Upper lobe of left lung (tissue), 4 donors: ENCODE measurements at regions not wholly inside any gene's neighbourhood (a gene's known extent, or its start where the extent isn't known, plus 50 kb on each side); places are given as distances from the start of the nearest gene placed in this dataset.

Experiments
- CTCF ChIP-seq, 6 experiments: fragments of 450-650 bp in 4 of 6; fragments of 200-600 bp in 2 of 6; sonication (generic) in 2 of 6; IDR thresholded peaks; one replicate each; pipeline ENCODE4 v1.5.1; 2016 to 2019; ENCODE audit warnings: antibody characterized with exemption in 6 of 6
- EP300 ChIP-seq, 4 donors: sonication (generic); formaldehyde crosslinking; IDR thresholded peaks; one replicate each; pipeline ENCODE4 v1.5.1; 2017; ENCODE audit warnings: antibody characterized with exemption in 4 of 4, control low read depth in 2 of 4
- POLR2A ChIP-seq, 4 donors: fragments of 450-650 bp; IDR thresholded peaks; one replicate each; pipeline ENCODE4 v1.5.1; 2016 to 2017; ENCODE audit warnings: antibody characterized with exemption in 4 of 4, mild to moderate bottlenecking in 2 of 4

DNA sequence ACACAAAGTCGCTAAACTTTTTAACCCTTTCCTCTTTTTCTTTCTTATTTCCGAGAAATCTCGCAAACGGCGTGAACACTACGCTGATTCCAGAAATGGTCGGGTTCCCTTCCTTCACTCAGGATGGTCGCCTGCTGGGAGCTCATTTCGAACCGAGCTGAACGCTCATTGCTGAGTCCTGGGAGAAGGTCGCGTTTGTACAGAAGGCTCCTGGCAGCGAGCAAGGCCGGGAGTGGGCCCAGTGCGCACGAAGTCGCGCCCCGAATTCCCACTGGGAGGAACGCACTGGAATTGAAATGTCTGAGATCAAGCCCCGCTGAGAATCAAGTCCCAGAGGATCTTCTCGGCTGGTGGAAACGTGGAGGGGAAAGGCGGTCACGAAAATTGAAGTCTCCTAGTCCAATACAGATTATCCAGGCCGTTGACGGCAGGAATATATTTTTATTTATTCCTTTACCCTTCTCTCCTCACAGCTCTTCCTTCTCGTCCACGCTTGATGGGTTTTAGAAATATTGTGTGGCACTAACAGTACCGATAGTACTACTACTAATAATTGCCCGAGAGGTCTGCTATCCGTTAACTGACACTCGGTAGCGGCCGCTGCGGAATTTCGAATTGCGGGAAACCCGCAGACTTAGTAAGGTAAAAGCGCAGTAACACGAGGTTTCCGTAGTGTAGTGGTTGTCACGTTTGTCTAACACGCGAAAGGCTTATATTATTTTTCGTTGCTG lies 207.2 kb upstream of the ZNF184 start:
- TF ChIP-seq POLR2A (IDR thresholded peaks at IDR 0.05) (no peak), CTCF (IDR thresholded peaks at IDR 0.05) (no peak), EP300 (IDR thresholded peaks at IDR 0.05) (no peak)
